Activated T-cell treated with anti-CD3 and anti-CD28 coated beads for 48 hours (primary cell): ENCODE measurements at regions not wholly inside any gene's neighbourhood (a gene's known extent, or its start where the extent isn't known, plus 50 kb on each side); places are given as distances from the start of the nearest gene placed in this dataset.
"Not testable (repeated sequence)": the region's sequence is repeated elsewhere in the genome, so short reads cannot be mapped to it uniquely, and the experiment has no call there.

Experiments
- DNase-seq: peaks from one replicate; pipeline ENCODE4 v3.0.0-alpha.2; 2020; ENCODE audit warnings: low read depth

DNA sequence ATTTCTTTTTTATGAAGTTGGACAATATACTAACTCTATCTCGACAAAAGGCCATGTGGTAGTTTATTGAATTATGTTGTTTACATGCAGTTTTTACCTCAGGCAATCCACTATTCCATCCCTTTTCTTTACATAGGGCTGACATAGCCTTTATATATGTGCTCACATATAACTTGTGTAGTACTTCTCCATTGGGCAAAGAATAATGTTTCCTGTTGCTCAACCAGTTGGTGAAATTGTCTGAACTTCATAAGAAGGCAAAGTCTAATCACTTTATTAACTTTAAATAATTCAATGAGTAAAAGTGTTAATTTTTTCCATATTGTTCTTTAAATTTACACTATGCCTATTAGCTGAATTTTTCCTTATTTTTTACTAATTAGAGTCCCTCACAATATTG is 1272.1 kb downstream of the EPHA7 start:
- no peak for DNase-seq

DNA sequence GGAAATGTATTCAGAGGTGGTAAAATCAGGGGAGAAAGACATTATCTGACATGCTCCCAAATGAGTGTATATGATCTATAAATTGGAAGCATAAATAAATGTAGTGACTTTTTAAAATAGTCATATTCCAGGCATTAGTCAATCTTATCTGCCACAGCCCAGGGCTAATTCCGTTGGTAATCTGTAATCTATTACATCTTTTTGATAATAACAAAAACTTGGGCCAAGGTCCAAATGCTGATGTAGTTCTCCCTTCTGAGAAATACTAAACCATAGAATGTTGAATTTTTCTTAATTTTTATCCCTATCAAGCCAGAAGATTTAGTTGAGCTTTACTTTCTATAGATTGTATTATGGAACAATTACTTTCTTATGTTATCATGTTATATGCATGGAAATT is 1279.8 kb downstream of the EPHA7 start:
- DNase-seq, result no peak

DNA sequence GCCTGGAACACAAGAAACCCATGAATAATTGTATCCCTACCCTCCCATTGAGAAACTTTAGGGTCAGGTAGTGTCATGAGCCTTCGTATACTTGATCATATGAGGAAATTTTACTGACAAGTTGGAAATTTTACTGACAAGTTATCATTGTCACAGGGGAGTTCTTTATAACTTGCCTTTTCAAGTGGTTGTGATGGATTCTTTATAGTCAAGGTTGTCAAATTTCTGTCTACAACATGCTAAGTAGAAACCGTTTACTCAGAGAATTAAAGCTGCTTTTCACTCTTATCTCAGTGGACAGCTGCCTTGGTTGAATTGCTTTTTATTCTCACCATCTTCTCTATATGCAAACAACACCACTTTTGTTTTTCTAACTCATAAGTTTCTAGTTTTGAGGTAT is 1286.4 kb downstream of the EPHA7 start:
- no peak for DNase-seq

DNA sequence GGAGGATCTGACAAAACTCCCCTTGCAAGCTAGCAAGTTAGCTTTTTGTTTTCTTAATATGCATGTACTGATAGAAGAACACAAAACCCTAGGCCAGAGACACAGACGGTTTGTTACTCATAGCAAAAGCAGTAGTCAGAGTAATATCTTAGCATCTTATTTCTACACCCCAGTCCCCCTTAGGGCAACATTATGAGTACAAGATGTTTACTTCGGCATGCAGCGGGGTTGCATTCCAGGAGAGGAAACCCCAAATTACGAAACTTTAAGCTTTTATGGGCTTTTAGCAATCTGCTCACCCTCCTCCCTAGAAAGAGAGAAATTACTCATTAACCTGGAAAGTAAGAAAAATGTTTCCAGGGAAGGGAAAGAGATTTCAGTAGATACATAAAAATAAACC is 1286.9 kb downstream of the EPHA7 start:
- DNase-seq, result no peak

- no peak for DNase-seq
Measured at GRCh38 chr6:92130944-92131343, 1288.4 kb downstream of the EPHA7 start.

- no peak for DNase-seq
Measured at GRCh38 chr6:92126983-92127382, 1292.4 kb downstream of the EPHA7 start.

DNA sequence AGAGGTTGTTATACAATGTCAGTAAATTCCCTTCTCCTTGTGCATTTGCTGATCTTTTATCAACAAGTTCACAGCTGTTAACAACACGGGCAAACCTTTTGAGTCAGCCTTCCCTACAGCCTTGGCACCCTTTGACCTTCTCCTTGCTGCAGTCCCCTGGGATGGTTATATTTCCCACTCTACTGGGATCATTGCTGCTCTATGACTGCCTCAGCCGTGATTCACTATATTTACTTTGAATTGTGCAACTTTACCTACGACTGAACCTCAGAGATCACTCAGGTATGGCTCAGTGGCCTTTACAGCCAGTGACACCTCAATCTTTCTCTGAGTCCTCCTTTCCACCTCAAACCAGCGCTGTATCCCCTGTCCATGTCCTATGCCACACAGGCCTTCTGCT is 1293.3 kb downstream of the EPHA7 start:
- DNase-seq, result no peak

DNA sequence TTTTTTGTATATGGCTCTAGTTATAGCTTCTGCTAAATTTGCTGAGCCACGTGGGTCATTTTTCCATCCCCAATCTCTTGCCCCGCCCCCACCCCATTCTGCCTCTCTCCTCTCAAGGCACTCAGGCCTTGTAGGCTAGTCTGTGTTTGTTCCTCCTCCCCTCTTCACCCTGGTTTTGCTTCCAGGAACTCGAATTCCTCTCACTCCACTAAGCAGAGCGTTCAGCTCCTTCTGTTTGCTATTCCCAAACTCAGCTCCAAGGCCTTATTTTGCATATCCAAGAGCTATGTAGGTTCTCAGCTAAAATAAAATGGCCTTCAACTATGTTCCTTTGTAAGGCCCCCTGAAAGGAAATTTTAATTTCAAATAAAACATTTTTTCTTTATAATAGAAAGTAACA is 1293.7 kb downstream of the EPHA7 start:
- DNase-seq, result no peak

DNA sequence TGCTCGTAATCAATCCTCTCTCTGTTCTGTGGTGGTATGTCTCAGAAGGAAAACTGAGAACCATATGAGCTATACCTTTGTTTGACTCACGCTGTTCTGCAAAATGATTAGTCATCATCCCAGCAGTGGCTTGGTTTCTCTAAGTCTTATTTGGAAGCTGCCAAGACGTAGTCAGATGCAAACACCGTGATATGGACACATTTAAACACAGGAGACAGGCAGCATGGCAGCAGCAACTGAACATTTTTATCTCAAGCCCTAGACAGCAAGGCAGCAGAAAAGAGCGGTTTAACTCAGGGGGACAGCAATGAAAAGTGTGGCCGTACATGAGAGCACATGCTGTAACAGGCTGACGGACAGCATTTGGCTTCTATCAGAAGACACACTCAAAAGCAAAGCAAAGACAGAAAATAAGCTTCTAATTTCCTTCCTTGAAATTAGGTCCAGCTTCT is 1295.1 kb downstream of the EPHA7 start:
- DNase-seq, result no peak

GRCh38 chr6:92122746-92123145 is 1296.6 kb downstream of the EPHA7 start:
- DNase-seq, result no peak

DNA sequence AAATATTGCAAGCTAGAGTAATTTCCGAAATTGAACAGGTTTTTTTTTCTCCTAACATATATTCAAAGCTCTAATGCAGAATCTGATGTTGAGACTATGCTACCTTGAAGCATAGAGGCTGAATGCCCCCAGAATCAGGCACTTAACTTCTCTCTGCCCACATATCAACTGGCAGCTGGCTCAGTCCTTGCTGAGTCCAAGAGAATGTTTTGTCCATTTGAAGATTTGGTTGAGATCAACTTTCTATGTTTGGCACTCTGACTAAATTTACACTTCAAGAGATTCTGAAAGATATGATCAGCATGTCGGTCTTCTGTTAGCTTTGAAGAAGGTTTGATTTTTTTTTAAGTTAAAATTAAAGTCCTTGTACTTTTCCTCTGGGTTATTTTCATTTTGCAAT is 1298.1 kb downstream of the EPHA7 start:
- DNase-seq, result no peak

GRCh38 chr6:92117800-92118199 is 1301.6 kb downstream of the EPHA7 start:
- no peak for DNase-seq

DNA sequence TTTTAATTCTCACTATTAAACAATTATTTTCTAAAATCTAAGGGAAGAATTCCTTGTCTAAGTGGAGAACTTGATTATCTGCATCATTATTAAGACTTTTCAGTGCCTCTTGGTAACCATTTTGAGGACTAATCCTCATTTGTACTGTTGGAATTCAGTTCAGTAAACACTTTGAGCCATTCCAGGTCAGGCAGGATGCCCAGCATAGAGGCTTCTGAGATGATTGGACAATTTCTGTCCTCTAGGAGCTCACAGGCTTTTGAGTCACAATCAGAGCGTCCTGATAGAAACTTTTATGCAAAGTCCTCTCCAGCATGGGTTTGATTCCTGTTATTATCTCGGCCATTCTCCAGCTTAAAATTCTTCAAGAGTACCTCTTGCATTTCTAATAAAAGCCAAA is 1304.6 kb downstream of the EPHA7 start:
- DNase-seq, result no peak

DNA sequence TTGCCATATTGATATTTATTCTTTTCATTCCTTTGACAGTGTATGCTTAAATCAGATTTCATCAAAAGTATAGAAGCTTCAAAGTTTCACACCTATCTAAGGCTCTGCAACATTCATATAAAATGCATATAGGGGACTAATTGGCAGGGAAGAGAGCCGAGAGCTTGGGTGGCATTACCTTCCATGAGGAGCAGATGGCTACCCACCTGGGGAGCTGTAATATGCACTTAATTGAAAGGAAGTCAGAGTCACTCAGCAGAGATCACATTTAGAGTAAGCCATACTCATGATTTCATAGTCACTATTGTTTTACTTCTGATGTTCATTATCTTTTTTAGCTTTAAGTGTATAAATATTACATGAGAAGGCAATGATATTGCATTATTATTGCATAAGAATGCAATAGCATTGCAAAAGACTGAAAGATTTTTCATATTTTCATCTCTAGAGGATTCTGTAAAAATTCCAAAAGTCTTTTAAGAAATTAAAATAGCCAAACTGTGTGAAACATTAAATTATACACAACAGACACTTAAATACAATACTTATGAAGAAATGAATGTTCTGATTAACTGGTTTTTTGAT is 1305.2 kb downstream of the EPHA7 start:
- no peak for DNase-seq

- no peak for DNase-seq
Measured at GRCh38 chr6:92111386-92111785, 1308.0 kb downstream of the EPHA7 start.

DNA sequence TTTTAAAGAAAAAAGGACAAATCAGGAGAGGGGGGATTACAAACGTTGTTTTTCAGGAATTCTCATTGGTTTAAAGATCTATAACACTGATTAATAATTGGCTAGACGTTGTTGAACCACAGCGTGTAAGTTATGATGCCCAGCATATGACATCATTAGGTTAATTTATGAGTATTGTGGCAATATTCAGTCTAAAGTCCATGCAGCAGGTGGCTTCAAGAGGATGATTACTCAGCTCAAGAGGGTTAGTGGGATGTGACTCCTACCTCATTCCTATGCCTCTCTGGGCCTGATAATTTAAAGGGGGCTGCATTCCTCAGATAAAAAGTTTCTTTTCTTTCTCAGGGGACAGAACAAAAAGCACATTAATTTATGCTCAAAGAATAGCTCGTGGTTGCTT is 1309.0 kb downstream of the EPHA7 start:
- DNase-seq, result no peak

DNA sequence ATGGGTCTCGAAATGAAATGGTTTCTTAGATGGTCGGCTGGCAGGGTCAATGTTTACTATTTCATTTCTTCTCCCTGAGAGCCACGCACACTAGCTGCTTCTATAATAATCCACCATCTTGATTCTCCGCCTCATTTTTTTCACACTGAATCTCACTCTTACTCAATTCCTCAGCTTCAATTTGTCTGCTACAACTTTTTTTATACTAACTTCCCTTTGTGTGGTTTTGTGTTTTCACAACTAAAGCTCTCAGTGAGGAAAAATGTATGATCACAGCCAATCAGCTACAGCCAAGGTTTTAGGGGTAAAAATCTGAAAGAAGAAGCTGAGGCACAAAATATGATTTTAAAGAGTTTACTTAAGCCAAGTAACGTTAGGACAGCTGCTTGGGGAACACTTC is 1309.4 kb downstream of the EPHA7 start:
- DNase-seq, result no peak

DNA sequence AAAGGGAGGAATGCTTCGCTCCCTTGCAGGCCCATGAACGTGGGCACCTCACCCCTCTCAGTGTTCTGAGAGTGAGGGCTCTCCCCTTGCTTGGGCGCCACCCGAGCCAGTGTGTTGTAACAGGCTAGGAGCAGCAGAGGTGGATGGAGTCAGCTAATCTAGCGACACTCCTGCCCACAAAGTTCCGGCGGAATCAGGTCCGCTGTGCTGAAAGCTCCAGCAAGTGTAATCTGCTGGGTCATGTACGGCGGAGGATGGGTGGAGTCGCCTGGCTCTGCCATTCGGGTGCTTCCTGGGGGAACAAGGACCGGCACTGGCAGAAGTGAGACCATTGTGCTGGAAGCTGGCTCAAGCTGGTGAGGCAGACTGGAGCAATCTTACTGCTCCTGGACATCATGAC is 1310.1 kb downstream of the EPHA7 start:
- DNase-seq, result no peak

- DNase-seq, result no peak
Measured at GRCh38 chr6:92086750-92087149, 1332.6 kb downstream of the EPHA7 start.

GRCh38 chr6:92083914-92084313 is 1335.4 kb downstream of the EPHA7 start:
- not testable (repeated sequence) for DNase-seq

GRCh38 chr6:92072387-92072786 is 1347.0 kb downstream of the EPHA7 start:
- DNase-seq, result no peak

DNA sequence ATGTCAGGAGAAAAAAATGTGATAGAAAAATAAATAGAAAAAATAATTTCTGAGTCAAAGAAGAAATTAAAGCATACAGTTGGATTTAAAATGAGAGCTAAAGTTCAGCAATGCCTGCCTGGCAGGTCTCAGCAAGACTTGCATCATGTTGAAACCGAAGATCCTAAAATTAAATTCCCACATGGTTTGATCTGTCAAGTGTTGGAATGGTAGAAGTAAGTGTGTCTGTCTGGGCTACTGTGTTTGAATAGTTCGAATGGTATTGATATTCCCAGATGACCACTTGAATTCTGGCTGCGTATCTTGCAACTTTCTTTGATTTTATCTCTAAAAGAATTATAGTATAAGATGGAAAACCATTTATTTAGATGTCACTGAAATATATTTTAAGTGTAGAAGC is 1349.6 kb downstream of the EPHA7 start:
- no peak for DNase-seq

- DNase-seq, result no peak
Measured at GRCh38 chr6:92052513-92052912, 1366.8 kb downstream of the EPHA7 start.

DNA sequence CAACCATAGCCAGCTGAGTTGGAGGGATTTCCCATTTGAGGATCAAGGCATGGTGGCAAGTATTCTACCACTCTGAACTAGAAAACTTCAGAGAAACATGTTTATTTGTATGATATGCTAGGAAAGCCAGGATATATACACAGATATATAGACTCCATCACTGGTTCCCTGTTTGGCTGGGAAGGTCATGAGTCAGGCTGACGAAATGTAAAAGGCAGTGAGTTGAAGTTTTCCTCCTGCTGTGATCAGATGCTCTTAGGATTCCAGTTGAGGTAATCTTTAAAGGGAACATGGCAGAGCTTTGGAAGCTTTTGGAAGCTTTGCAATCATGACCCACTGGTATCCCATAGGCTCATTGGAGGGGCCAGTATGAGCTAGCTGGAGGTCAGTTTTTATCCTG is 1369.1 kb downstream of the EPHA7 start:
- DNase-seq, result no peak

DNA sequence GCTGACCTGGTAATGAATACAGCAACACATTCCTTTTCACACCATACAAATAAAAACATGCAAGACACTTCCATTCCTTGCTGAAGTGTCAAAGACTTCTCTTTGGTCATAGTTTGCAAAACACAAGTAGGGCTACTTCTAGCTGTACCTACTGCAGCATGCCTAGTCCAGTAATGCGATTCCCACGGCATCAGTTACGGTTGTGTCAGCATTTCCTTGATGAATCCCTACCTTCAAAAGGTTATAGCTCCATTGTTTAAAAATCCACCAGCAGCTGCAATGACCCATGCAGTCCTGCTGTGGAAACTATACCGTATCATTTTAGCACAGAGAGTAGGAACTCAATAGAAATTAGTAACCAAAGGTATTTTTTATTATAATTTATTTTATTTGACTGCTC is 1371.5 kb downstream of the EPHA7 start:
- no peak for DNase-seq
